ENCODE measurements at regions not wholly inside any gene's neighbourhood (a gene's known extent, or its start where the extent isn't known, plus 50 kb on each side); places are given as distances from the start of the nearest gene placed in this dataset.

- TF ChIP-seq CTCF (IDR thresholded peaks at IDR 0.05) (no peak), POLR2A (IDR thresholded peaks at IDR 0.05) (no peak)
Measured at GRCh38 chr14:44606576-44606975, 99.5 kb upstream of the FSCB start.

Measured in Peyer's patch (tissue), 4 donors.